Left cardiac atrium (tissue), 4 donors: ENCODE measurements at regions not wholly inside any gene's neighbourhood (a gene's known extent, or its start where the extent isn't known, plus 50 kb on each side); places are given as distances from the start of the nearest gene placed in this dataset.

Experiments
- ATAC-seq, 2 donors: fragments of 200-7000 bp; cut with Tn5 transposase; one replicate each; pipeline ENCODE4 v1.9.1; 2020; ENCODE audit warnings: mild to moderate bottlenecking in 2 of 2, moderate library complexity in 2 of 2
- DNase-seq: peaks from one replicate; pipeline ENCODE4 v3.0.0-alpha.2; 2020
- intact Hi-C, 2 donors: fragments of 100-400 bp; cut with DNase I; formaldehyde crosslinking; loops; one replicate each; pipeline versions ENCODE4 v1.14.1 to v1.15.1; 2022 to 2023
- donor health status: DM: no; HTN: yes; CAD: no.
- donor health status: DM: no; HTN: yes; CAD: no; lungs with severe emphysema.
- donor health status: DM: yes; HTN: yes; CAD: no.
- donor health status: Dilated cardiomyopathy.

DNA sequence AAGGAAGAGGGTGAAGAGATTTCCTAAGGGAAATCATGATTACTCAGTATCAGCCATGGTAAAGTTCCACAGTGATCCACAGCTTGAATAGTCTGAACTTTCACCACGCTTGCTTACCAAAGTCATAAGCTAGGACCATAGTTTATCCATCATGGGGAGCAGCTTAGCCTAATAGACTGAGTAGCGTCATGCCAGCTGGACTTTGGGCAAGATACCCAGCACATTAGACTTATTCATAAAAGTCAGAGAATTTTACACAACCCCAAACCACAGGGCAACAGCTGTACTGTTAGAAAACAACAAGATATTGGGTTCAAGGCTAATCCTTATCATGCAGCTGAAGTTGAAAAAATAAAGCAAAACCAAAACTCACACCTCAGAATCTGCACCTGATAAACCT is 491.0 kb downstream of the XPNPEP1 start:
- intact Hi-C loops, result no loop called here
- ATAC-seq (no peak), DNase-seq (no peak)

DNA sequence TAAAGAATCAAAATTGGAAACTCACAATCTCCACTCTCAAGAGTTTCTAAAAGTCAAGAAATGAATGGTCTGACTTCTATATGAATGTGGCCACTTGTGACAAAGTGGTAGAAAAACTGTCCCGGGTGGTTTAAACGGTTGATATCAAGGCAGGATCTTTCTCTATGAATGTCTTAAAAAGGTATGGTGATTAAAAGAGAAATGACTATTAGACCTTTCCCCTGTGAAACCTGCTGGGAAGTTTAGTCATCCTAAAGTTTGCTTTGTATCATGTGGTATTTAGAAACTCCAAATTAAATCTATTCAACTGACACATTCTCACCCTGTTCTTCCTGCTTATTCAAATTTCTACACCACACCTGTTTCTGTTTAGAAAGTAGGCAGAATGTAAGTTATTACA is 492.5 kb downstream of the XPNPEP1 start:
- intact Hi-C loops, result no loop called here
- ATAC-seq, result no peak
- no peak for DNase-seq

DNA sequence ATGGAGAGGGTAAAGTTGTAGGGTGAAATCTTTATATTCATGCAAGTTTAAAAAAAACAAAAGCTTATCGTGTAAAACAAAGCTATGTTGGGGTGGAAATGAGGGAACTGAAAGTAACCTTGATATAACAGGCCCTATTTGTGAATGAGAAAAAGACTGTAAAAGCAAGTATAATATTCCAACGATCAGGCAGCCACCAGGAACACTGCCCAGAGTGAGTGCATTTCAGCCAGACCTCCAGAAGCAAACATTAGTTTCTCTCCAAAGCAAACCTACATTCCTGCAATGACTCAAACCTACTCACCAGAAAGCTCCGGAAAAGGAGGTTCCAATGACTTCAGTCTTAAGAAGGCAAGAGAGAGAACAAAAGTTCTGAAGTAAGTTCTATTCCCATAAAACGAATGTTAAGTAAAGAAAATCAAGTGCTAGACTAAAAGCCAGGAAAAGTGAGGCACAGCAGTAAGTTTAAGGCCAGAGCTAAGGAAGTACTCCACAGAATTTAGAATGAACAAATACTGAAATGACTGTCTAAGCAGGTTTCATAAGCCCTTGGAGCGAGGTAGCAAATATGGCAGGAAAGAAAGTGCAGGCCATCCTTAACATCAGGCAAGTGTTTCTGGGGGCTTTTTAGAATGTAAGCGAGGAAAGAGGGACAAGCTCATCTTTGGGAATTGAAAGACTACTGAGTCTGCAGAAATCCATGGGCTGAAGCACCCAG is 493.1 kb downstream of the XPNPEP1 start:
- intact Hi-C loops, result no loop called here
- DNase-seq (no peak), ATAC-seq (peak in 1 of 2 donors; percentile 51)

DNA sequence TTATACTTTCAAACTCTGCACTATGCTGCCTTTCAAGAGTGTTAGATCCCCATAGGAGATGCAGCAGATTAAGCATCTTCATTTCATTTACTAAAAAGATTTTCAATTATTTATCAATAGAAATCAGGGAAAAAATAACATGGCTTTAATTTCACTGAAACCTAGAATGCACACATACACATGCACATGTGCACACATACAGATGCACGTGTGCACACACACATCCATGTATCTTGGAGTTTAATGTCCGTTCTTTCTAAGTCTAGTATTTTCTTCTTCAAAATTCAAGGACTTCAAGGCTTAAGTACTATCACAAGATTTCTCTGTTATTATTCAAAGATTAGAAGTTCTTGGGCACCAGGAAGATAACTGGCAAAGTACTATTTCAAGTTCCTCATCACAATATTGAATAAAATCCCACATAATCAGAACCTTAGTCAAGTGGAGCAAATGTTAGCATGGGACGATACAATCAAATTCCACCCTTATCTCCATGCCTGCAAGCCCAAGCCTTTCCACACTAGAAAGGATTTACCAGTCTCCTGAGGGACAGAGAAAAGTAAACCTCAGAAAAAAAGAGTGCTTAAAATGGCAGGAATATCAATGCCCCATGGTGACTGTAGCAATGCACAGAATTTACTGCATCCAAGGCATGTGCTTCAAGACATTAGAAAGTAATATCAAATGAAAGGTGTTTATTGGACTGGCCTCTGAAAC is 494.4 kb downstream of the XPNPEP1 start:
- no peak for ATAC-seq
- DNase-seq, result no peak
- intact Hi-C loops, result loop anchor here in 1 of 2 donors (10.0 kb wide), 1 partner anchor 244 kb away; no protein-coding TSS in a partner anchor

DNA sequence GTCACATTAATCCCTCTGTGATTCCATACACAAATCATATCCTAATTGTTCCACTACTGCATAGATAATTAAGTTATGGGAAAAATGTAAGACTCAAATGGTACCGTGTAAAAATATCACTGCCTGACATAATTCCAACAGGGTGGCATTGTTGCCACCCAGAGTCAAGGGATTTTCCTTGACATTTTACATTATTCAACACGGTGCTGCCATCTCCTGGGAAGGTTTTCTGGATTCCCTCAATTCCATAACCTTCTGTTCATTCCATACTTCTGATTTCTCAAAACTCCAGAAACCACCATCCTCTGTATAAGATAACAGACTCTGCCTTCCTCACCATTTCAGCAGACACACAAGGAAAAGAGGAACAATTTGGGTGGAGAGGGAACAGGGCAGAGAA is 495.9 kb downstream of the XPNPEP1 start:
- DNase-seq (no peak), ATAC-seq (no peak)
- intact Hi-C loops, result loop anchor here in 1 of 2 donors (10.0 kb wide), 1 partner anchor 243 kb away; no protein-coding TSS in a partner anchor

DNA sequence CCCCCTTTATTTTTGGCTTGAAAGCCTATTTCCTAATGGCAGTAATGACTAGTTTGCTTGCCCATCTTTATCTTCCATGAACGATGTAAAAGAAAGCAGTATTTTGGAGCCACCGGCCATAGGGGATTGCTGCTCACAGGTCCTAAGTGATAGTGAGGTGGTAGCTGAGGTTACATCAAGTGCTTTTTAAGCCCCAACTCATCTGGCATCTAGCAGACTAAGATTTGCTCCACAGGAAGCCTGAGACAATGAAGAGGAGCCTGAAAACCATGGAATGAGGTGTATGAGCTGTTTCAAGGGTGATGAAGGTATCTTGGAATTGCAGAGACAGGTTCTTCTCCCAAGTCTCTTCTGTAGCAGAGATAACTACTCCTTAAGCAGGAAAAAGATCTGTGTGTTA is 496.3 kb downstream of the XPNPEP1 start:
- ATAC-seq, result no peak

DNA sequence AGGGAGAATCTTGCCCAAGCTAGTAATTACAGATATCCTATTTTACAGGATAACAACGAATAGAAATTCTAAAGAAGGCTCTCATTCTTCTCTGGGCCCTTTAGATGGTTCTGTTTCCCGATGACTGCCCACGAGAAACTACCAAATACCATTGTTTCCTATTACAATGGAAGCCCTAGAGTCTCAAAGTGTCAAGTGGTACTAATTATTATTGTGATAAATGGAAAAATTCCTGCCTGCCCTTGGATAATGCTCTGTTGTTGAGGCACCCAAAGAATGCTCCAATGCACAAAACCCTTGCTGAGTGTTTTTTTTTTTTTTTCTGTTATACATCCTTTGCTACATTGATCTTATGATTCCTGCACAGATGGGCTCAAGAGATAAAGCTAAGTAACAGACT is 504.5 kb downstream of the XPNPEP1 start:
- intact Hi-C loops, result no loop called here
- no peak for ATAC-seq
- no peak for DNase-seq

More for the DNA sequence above, 496.3 kb downstream of the XPNPEP1 start:
- intact Hi-C loops, result loop anchor here in 1 of 2 donors (10.0 kb wide), 1 partner anchor 242 kb away; no protein-coding TSS in a partner anchor
- DNase-seq, result no peak

DNA sequence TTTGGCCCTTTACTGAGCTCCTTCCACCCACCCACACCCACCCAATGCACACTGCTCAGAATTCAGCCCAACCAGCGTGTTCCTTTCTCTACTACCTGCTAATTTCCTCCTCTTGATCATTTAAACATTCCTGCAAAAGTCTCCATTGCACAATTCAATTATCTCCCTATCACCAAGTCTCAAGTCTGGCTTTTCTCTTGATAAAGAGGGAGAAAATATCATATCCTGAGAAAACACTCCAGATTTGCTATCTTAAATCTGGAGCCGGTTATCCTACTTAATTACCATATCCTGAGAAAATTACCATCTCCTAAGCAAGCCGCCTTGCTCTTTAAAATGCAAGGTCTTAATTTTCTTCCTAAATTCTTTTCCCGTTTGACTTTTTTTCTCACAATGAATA is 505.5 kb downstream of the XPNPEP1 start:
- intact Hi-C loops, result no loop called here
- no peak for DNase-seq
- ATAC-seq, result no peak

DNA sequence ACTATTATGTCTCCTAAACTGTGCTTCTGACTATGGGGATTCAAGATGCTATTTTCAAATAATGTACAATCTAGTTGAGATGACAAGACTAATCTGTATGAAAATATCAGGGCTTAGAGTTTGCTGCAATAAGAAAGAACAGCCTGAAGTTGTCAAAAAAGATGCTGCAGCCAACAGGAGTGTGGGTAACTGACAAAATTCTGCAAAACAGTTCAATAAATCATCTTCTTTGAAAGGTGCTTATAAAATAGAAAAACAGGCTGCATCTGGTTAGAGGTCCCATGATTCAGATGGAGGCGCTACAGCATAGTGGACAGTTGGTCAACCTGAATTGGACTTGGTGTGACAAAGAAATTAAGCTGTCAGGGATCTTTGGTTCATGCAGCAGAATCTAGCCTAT is 511.0 kb downstream of the XPNPEP1 start:
- intact Hi-C loops, result no loop called here
- ATAC-seq, result no peak

DNA sequence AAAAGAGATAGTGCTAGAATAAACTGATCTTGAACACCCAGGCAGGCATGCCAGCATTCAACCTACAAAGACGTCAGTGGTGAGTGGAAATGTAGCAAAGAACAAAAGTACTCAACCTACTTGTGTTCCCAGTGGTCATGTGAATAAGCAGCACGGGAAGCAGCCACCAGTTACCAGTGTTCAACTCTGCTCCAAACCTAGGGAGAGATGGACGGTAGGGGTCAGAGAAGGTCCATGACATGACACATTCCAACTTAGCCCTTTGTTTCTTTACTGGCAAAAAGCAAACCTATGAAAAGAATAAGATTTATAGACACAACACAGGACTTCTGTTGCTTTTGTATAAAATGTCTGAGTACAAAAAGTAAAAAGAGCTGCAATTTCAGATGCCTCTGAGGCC is 511.4 kb downstream of the XPNPEP1 start:
- DNase-seq, result no peak
- ATAC-seq, result no peak
- intact Hi-C loops, result no loop called here

More for the DNA sequence above, 511.0 kb downstream of the XPNPEP1 start:
- DNase-seq, result no peak

DNA sequence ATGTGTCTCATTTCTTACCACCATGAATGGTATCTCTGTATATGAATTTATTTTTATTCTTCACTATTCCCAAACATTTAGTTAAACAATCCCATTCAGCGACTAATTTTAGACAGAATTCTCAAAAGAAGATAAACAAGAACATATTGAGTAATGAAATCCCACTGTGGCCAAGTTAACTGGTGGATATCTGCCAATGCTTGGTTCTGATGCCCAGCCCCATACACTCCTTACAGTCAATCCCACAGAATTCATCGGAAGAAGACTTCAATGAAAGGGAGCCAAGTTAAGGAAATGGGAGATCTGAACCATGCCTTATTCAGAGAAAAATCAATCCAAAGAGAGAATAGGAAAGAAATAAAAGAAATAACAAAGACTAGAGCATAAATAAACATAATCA is 518.0 kb downstream of the XPNPEP1 start:
- ATAC-seq (peak; percentile 36 to 44), DNase-seq (no peak)
- intact Hi-C loops, result no loop called here

DNA sequence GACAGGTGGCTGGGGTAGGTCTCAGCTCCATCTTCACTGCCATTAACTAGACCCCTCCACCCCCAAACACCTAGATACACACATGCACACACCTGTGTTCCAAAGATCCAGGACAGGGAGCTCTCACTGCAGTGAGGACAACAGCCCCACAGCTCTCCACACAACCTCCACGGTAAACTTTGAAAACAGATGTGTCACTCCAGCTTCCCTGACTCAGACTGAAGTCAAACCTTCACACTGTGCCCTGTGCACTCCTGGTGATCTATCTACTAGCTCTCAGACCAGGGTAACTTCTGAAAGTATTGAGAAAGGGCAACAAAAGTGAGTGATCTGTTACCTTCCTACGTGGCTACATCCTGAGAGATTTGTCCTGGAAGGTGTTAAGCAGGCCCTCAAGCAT is 519.8 kb downstream of the XPNPEP1 start:
- no peak for DNase-seq
- ATAC-seq, result no peak
- intact Hi-C loops, result no loop called here

DNA sequence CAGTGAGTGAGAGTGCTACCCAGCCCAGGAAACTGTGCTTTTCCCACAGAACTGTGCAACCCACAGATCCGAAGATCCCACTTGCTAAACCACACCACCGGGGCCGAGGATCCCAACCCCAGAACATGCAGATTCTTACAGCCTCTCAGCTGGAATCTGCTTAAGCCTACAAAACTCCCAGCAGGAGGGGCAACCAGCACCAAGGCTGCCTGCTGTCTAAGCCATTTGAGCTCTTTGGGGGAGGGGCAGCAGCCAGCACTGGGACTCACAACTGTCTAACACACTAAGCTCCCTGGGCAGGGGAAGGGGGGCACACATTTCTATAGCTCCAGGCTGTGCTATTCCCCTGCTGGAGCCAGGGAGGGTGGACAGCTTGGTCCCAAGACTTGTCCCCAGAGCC is 529.9 kb downstream of the XPNPEP1 start:
- intact Hi-C loops, result no loop called here
- no peak for ATAC-seq
- no peak for DNase-seq

DNA sequence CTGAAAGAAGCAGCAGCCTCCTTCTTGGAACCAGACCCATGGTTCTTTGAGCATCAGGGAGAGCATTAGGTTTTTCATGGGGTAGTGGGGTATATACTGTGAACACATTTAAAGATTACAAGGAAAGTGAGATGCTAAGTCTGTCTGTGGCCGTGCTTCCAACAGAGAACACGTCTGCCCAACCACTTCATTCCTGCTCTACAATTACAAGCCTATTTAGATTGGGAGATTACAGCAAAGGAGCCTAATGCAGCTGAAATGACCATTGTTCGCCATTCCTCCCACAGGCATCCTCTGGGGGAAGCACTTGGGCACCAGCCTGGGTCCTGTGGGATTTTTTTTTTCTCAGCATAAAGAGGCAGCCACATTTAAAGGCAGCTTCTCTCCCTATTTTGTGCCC is 536.4 kb downstream of the XPNPEP1 start:
- no peak for ATAC-seq
- DNase-seq, result no peak
- intact Hi-C loops, result no loop called here

DNA sequence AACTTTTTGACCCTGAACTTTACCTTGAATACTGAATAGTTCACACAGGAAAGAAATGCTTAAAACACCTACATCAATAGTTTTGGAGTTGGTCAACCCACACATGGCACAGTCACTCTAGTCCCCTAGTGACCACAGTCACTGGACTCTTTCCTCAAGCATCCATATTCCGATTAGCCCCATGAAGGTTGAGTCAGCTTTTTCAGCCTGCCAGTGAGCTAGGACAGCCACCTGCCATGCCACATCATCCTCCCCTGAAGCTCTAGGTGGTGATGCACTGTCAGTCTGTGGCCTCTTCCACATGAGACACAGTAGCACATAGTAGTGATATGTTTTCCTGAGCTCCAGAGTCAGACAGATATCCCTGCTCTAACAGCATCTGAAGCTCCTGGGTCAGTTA is 537.2 kb downstream of the XPNPEP1 start:
- intact Hi-C loops, result no loop called here

DNA sequence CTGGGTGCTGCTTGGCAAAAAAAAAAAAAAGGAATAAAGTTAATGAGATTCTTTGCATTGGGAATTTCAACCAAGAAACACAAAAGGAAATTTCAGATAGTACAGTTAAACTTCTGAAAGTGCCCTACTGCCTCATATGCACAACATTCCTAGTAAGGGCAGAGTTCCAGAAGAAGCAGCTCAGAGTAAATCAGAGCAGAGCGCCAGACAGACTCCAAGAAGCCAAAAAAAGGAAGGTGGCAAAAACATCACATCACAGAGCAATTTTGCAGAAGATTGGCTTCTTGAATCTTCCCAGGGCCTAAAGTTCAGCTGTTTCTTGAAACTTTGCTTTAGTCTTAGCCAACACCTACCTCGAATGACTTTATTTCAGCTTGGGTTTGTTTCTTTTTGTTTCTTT is 544.1 kb downstream of the XPNPEP1 start:
- no peak for ATAC-seq
- intact Hi-C loops, result no loop called here
- no peak for DNase-seq

More for the DNA sequence above, 537.2 kb downstream of the XPNPEP1 start:
- ATAC-seq (no peak), DNase-seq (no peak)

DNA sequence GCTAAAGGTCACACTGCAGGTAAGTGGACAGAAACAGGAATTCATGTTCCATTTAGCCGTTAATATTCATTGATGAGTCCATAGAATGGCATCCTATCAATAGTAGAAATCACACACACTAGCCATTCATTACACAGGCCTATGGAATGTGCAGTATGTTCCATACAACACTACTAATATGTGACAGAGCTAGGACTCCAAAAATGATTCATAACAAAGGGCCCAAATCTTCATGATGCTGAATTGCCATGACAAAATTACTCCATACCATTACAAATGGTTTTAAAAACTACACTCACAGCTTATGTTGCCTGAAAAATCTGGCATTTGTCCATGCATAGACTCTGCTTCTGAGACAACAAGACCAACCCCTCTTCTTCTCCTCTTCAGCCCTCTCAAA is 549.1 kb downstream of the XPNPEP1 start:
- intact Hi-C loops, result no loop called here
- DNase-seq, result no peak
- no peak for ATAC-seq

DNA sequence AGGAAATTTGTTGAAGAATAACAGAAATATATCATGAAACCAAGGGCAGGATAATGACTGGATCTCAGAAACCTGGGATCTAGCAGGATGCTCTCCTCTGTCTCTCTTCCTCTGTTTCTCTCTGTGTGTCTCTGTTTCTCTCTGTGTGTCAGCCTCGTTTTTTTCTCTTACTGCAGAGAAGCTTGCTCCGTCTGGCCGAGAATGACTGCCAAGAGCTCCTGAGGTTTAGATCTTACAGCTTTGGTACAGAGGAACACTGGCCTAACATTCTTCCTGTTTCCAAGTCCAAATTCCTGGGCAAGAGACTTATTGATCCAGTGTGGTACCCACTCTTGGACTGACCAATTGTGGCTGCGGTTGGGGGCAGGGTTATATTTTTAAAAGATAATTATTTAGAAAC is 564.0 kb downstream of the XPNPEP1 start:
- intact Hi-C loops, result no loop called here
- no peak for DNase-seq
- ATAC-seq, result no peak

DNA sequence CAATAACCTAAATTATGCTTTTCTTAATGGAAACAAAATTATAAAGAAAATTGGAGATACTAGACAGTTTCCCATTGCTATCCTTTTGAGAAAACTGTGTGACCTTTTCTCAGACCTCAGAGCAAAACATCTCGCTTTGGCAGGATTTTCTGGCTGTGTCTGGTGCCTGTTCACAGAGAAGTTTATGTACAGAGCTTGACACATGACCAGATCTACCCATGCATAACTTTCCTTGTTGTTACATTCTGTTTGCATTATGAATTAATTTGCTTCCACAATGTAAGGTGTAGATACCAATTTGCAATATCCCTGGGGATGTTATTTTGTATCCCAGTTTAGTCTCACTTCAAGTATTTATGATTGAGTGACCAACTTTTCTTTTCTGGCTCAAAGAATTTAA is 565.0 kb downstream of the XPNPEP1 start:
- intact Hi-C loops, result no loop called here
- DNase-seq, result no peak
- ATAC-seq, result no peak

DNA sequence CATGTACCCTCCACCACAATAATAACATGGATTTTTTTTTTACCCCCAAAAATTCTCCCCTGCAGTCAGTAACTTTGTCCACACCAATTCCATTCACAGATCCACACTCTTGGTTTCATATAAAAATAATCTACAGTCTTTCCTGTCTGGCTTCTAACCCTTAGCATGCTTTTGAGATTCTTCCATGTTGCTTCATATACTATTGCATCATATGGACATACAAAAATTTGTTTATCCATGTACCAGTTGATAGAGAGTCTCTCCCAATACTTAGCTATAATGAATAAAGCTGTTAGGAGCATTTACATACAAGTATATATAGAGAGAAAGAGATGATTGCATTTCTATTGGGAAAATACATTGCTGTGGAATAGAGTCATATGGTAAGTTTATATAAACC is 575.0 kb downstream of the XPNPEP1 start:
- ATAC-seq, result no peak

DNA sequence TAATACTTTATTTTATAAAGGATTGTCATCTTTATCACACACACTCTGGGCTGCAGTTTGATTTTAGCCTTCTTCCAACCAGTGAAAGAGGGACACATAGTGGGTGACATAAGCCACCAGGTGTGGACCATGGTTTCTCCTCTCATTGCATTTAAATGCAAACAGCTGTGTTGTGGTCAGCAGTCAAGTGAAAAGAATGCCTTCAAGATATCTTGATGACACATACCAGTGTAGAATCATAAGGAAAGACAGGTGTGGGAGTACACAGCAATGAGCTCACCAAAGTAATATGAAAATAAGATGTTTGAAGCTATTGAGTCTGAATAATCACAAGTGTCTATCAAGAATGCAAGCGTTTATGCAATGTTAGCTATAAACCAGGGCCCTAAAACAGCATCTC is 580.0 kb downstream of the XPNPEP1 start:
- peak in 1 of 2 donors; percentile 73 for ATAC-seq
- intact Hi-C loops, result no loop called here

More for the DNA sequence above, 575.0 kb downstream of the XPNPEP1 start:
- DNase-seq, result no peak
- intact Hi-C loops, result no loop called here

More for the DNA sequence above, 580.0 kb downstream of the XPNPEP1 start:
- DNase-seq, result no peak
